Chondrocyte (in vitro differentiated cells): ENCODE measurements at regions not wholly inside any gene's neighbourhood (a gene's known extent, or its start where the extent isn't known, plus 50 kb on each side); places are given as distances from the start of the nearest gene placed in this dataset.

Source experiments
- DNase-seq: peaks from one replicate; pipeline ENCODE4 v3.0.0; 2021; ENCODE audit warnings: mixed read lengths, low spot score
- H3K27ac Mint-ChIP-seq: one replicate; pipeline ENCODE4 v1.8.0; 2021; ENCODE audit warnings: mild to moderate bottlenecking, moderate library complexity, mixed read lengths; ENCODE audit not compliant: unreplicated experiment
- H3K27me3 Mint-ChIP-seq: 2 replicates; pipeline ENCODE4 v1.8.0; 2021; ENCODE audit warnings: low read depth, mixed read lengths
- H3K36me3 Mint-ChIP-seq: 2 replicates; pipeline ENCODE4 v1.8.0; 2021; ENCODE audit warnings: low read depth, mixed read lengths
- H3K4me1 Mint-ChIP-seq: 2 replicates; pipeline ENCODE4 v1.8.0; 2021; ENCODE audit warnings: low read depth, mild to moderate bottlenecking, mixed read lengths
- H3K4me3 Mint-ChIP-seq: one replicate; pipeline ENCODE4 v1.8.0; 2021; ENCODE audit warnings: mild to moderate bottlenecking, moderate library complexity, mixed read lengths; ENCODE audit not compliant: unreplicated experiment
- H3K9me3 Mint-ChIP-seq: 2 replicates; pipeline ENCODE4 v1.8.0; 2021; ENCODE audit warnings: low read depth, mixed read lengths
- TF ChIP-seq, protein P1 (sequence below): fragments of 200-600 bp; sonication (generic); IDR thresholded peaks from 2 replicates; pipeline ENCODE4 v1.5.0; 2021; ENCODE audit warnings: antibody characterized with exemption, mild to moderate bottlenecking, moderate library complexity

DNA sequence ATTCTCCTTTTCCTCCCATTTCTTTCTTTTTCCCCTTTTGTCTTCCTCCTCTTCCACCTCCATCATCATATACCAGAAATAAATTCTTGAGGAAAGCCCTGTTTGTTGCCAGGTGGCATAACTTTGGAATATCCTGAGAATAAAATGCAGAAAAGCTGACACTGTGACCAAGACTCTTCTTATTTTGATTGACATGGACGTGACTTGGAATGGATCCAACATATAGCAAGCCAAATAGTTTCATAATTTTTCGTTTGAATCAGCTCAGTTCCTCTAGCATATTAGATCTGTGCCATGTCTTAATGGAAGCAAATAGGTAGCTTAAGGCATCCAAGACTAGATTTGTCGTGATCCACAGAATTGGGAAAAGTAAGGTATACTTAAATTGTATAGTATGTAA is 354.7 kb upstream of the FIGN start:
- H3K4me3 Mint-ChIP-seq = no peak overlapping the region
- H3K27ac Mint-ChIP-seq = no peak overlapping the region
- TF ChIP-seq, protein P1, sequence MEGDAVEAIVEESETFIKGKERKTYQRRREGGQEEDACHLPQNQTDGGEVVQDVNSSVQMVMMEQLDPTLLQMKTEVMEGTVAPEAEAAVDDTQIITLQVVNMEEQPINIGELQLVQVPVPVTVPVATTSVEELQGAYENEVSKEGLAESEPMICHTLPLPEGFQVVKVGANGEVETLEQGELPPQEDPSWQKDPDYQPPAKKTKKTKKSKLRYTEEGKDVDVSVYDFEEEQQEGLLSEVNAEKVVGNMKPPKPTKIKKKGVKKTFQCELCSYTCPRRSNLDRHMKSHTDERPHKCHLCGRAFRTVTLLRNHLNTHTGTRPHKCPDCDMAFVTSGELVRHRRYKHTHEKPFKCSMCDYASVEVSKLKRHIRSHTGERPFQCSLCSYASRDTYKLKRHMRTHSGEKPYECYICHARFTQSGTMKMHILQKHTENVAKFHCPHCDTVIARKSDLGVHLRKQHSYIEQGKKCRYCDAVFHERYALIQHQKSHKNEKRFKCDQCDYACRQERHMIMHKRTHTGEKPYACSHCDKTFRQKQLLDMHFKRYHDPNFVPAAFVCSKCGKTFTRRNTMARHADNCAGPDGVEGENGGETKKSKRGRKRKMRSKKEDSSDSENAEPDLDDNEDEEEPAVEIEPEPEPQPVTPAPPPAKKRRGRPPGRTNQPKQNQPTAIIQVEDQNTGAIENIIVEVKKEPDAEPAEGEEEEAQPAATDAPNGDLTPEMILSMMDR = no peak
- H3K27me3 Mint-ChIP-seq = no peaks in the 10 kb centered on the region
- DNase-seq = no peak
- H3K9me3 Mint-ChIP-seq = peaks cover 10% of the 10 kb centered on the region
- H3K4me1 Mint-ChIP-seq = peaks cover 4% of the 10 kb centered on the region
- no peaks in the 10 kb centered on the region for H3K36me3 Mint-ChIP-seq

DNA sequence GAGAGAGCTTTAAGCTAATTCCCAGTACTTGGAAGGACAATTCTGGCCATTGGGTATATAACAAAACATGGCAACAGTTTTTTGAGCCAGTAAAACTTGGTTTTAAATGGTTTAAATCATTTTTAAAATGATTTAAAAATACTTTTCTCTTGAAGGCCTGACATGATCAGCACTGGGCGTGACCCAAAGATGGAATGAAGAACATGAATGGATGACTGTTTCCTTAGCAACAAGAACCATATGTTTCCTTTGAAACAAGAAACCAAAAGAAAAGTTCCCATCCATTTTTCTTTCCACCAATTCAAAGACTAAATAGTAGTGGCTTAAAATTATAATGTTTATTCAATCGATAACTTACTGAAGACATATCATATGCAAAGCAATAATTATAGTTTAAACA is 348.3 kb upstream of the FIGN start:
- Mint-ChIP-seq H3K27ac (no peak overlapping the region), H3K36me3 (no peaks in the 10 kb centered on the region)
- TF ChIP-seq, protein P1 = no peak

DNA sequence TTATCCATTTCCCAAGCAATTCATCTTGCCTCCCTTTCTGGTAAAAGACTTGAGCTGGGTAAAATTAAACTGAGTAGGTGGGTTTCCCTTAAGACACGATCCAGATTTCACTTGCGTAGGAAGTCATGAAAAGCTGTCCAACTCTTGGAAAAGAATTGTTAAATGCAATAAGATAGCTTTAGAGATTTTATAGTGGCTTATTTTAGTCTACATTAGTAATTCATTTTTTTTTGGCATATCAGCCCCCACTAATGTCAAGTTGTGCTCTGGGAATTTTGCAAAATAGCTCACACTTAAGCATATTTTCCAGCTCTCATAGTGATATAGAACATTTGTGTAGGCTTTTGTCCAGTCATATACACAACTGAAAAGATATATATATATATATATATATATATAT is 344.7 kb upstream of the FIGN start:
- Mint-ChIP-seq H3K27ac (no peak overlapping the region), H3K36me3 (no peaks in the 10 kb centered on the region), H3K4me3 (no peak overlapping the region), H3K27me3 (no peaks in the 10 kb centered on the region), H3K4me1 (no peaks in the 10 kb centered on the region), H3K9me3 (peaks cover 8% of the 10 kb centered on the region)
- TF ChIP-seq, protein P1 = no peak
- DNase-seq = no peak

More for the DNA sequence above, 348.3 kb upstream of the FIGN start:
- H3K4me3 Mint-ChIP-seq = no peak overlapping the region
- H3K9me3 Mint-ChIP-seq = no peaks in the 10 kb centered on the region
- H3K4me1 Mint-ChIP-seq = no peaks in the 10 kb centered on the region
- H3K27me3 Mint-ChIP-seq = no peaks in the 10 kb centered on the region
- no peak for DNase-seq

DNA sequence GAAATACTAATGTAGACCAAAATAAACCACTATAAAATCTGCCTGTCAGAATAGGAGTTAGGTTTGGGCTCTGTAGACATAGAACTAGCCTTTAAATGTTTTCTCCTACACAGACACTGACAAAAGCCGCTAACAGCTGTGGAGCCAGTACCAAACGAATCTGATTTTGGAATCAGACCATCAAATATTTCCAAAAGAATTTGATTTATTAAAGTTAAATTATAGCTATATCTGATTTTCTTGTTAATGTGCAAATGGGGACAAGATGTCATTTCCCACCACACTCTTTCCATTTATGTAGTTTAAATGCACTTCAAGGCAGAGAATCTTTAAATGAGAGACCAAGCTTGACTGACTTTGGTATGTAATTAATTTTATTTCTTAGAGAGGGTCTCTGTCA is 343.4 kb upstream of the FIGN start:
- no peak for DNase-seq
- peaks cover 10% of the 10 kb centered on the region for H3K9me3 Mint-ChIP-seq
- H3K27me3 Mint-ChIP-seq = no peaks in the 10 kb centered on the region
- H3K36me3 Mint-ChIP-seq = no peaks in the 10 kb centered on the region
- no peak overlapping the region for H3K4me3 Mint-ChIP-seq
- TF ChIP-seq, protein P1 = no peak
- H3K4me1 Mint-ChIP-seq = no peaks in the 10 kb centered on the region
- no peak overlapping the region for H3K27ac Mint-ChIP-seq

DNA sequence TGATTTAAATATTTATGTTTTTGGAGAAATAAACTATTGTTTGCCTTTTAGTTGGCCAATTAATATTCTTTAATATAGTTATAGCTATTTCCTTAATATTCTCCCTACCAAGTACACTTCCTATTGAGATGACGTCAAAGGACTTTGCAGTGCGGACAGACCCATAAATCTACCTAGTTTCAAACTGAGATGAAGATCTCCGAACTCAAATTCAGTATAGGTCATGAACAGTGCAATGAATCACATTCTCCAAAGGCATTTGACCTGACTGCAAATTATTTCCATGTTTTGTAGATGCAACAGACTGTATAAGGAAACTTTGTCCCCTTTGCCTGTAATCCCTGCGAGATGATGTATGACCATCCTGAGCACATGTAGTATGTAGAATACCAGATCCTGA is 342.6 kb upstream of the FIGN start:
- no peaks in the 10 kb centered on the region for H3K36me3 Mint-ChIP-seq
- TF ChIP-seq, protein P1 = no peak
- DNase-seq = no peak
- no peak overlapping the region for H3K4me3 Mint-ChIP-seq
- peaks cover 10% of the 10 kb centered on the region for H3K9me3 Mint-ChIP-seq
- peaks cover 3% of the 10 kb centered on the region for H3K4me1 Mint-ChIP-seq
- H3K27me3 Mint-ChIP-seq = no peaks in the 10 kb centered on the region
- no peak overlapping the region for H3K27ac Mint-ChIP-seq
